ENCODE measurements at regions not wholly inside any gene's neighbourhood (a gene's known extent, or its start where the extent isn't known, plus 50 kb on each side); places are given as distances from the start of the nearest gene placed in this dataset.

GRCh38 chr5:166488560-166488959 is 1802.9 kb upstream of the WWC1 start:
- POLR2A ChIA-PET = interaction anchor here (0.6 kb wide), 1 partner anchor 117 kb away, joined by 3 read pairs; no protein-coding TSS in a partner anchor
- CTCF ChIA-PET = no interaction called here
- no peaks in the 10 kb centered on the region for H3K4me1 Mint-ChIP-seq (ENCODE audit: insufficient read depth, unreplicated experiment)
- no peaks in the 10 kb centered on the region for H3K36me3 Mint-ChIP-seq (ENCODE audit: insufficient read depth, unreplicated experiment)
- H3K27me3 Mint-ChIP-seq (ENCODE audit: insufficient read depth, unreplicated experiment) = no peaks in the 10 kb centered on the region
- BruUV-seq (replicated peaks) = no TSS peak
- H3K4me3 Mint-ChIP-seq (ENCODE audit: unreplicated experiment) = no peak overlapping the region
- intact Hi-C loops (cut with micrococcal nuclease) = no loop called here
- peaks cover 5% of the 10 kb centered on the region for H3K9me3 Mint-ChIP-seq (ENCODE audit: unreplicated experiment)
- no peak for DNase-seq (ENCODE audit: unreplicated experiment)
- no peak for TF ChIP-seq CTCF (IDR thresholded peaks at IDR 0.05; ENCODE audit: unreplicated experiment)
- H3K27ac Mint-ChIP-seq (ENCODE audit: low read depth, unreplicated experiment) = no peak overlapping the region

GRCh38 chr5:166493040-166493439 is 1798.4 kb upstream of the WWC1 start:
- DNase-seq (ENCODE audit: unreplicated experiment) = no peak
- no peaks in the 10 kb centered on the region for H3K9me3 Mint-ChIP-seq (ENCODE audit: unreplicated experiment)
- ChIA-PET CTCF (interaction anchor here (1.3 kb wide), 1 partner anchor 138 kb away, joined by 3 read pairs; no protein-coding TSS in a partner anchor), POLR2A (no interaction called here)
- H3K27ac Mint-ChIP-seq (ENCODE audit: low read depth, unreplicated experiment) = no peak overlapping the region
- no peak overlapping the region for H3K4me3 Mint-ChIP-seq (ENCODE audit: unreplicated experiment)
- H3K36me3 Mint-ChIP-seq (ENCODE audit: insufficient read depth, unreplicated experiment) = no peaks in the 10 kb centered on the region
- TF ChIP-seq CTCF (IDR thresholded peaks at IDR 0.05; ENCODE audit: unreplicated experiment) = no peak
- no peaks in the 10 kb centered on the region for H3K27me3 Mint-ChIP-seq (ENCODE audit: insufficient read depth, unreplicated experiment)
- BruUV-seq (replicated peaks) = no TSS peak
- intact Hi-C loops (cut with micrococcal nuclease) = no loop called here
- no peaks in the 10 kb centered on the region for H3K4me1 Mint-ChIP-seq (ENCODE audit: insufficient read depth, unreplicated experiment)

GRCh38 chr5:166493612-166494011 is 1797.8 kb upstream of the WWC1 start:
- H3K36me3 Mint-ChIP-seq (ENCODE audit: insufficient read depth, unreplicated experiment) = no peaks in the 10 kb centered on the region
- no peaks in the 10 kb centered on the region for H3K27me3 Mint-ChIP-seq (ENCODE audit: insufficient read depth, unreplicated experiment)
- H3K27ac Mint-ChIP-seq (ENCODE audit: low read depth, unreplicated experiment) = no peak overlapping the region
- BruUV-seq (replicated peaks) = no TSS peak
- TF ChIP-seq CTCF (IDR thresholded peaks at IDR 0.05; ENCODE audit: unreplicated experiment) = no peak
- no peak for DNase-seq (ENCODE audit: unreplicated experiment)
- CTCF ChIA-PET = no interaction called here
- no peaks in the 10 kb centered on the region for H3K4me1 Mint-ChIP-seq (ENCODE audit: insufficient read depth, unreplicated experiment)
- no peak overlapping the region for H3K4me3 Mint-ChIP-seq (ENCODE audit: unreplicated experiment)
- H3K9me3 Mint-ChIP-seq (ENCODE audit: unreplicated experiment) = no peaks in the 10 kb centered on the region
- POLR2A ChIA-PET = no interaction called here
- intact Hi-C loops (cut with micrococcal nuclease) = no loop called here

- ChIA-PET CTCF (no interaction called here), POLR2A (interaction anchor here (0.6 to 1.2 kb wide), 3 partner anchors 16 to 274 kb away, joined by 3 read pairs; no protein-coding TSS in a partner anchor)
- no peaks in the 10 kb centered on the region for H3K9me3 Mint-ChIP-seq (ENCODE audit: unreplicated experiment)
- no peaks in the 10 kb centered on the region for H3K27me3 Mint-ChIP-seq (ENCODE audit: insufficient read depth, unreplicated experiment)
- no peaks in the 10 kb centered on the region for H3K36me3 Mint-ChIP-seq (ENCODE audit: insufficient read depth, unreplicated experiment)
- H3K4me1 Mint-ChIP-seq (ENCODE audit: insufficient read depth, unreplicated experiment) = peaks cover 5% of the 10 kb centered on the region
- H3K27ac Mint-ChIP-seq (ENCODE audit: low read depth, unreplicated experiment) = no peak overlapping the region
- BruUV-seq (replicated peaks) = no TSS peak
- intact Hi-C loops (cut with micrococcal nuclease) = no loop called here
- TF ChIP-seq CTCF (IDR thresholded peaks at IDR 0.05; ENCODE audit: unreplicated experiment) = no peak
- no peak for DNase-seq (ENCODE audit: unreplicated experiment)
- H3K4me3 Mint-ChIP-seq (ENCODE audit: unreplicated experiment) = no peak overlapping the region
Measured at GRCh38 chr5:166497496-166498104, 1793.8 kb upstream of the WWC1 start.

Data from MCF 10A (cell line).